Stimulated activated naive CD4-positive, alpha-beta T cell (primary cell): ENCODE measurements at regions not wholly inside any gene's neighbourhood (a gene's known extent, or its start where the extent isn't known, plus 50 kb on each side); places are given as distances from the start of the nearest gene placed in this dataset.

Source experiments
- DNase-seq, 6 experiments: peaks; one replicate each; lab custom pipeline; 2025; lab: John Stamatoyannopoulos, UW

DNA sequence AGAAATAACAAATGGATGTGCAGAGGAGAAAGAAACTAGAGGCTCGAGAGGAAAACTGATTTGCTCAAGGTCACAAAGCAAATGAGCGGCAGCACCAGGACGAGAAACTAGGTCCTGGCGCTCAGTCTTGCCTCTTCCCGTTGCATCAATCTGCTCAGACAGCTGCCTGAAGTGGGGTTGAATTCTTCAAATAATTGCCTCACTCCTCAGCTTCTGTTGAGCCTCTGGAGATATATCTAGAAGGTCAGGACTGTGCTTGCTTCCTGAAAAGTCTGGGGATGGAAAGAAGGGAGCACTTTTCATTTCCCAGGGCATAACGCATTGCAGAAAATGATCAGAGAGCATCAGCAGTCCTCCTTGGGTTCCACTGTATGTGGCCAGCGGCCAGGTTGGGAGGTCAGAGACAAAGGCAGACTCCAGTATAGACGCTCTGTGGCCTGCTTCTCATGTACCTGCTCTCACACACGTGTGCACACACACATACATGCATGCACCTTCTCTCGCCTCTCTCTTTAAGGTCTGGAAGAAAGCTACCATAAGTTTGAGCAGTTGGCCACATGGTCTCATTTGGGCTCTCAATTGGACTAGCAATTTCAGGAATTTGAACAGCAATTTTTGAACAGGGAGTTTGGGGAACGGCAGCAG lies 83.7 kb upstream of the DUSP5 start:
- no peak for DNase-seq

DNA sequence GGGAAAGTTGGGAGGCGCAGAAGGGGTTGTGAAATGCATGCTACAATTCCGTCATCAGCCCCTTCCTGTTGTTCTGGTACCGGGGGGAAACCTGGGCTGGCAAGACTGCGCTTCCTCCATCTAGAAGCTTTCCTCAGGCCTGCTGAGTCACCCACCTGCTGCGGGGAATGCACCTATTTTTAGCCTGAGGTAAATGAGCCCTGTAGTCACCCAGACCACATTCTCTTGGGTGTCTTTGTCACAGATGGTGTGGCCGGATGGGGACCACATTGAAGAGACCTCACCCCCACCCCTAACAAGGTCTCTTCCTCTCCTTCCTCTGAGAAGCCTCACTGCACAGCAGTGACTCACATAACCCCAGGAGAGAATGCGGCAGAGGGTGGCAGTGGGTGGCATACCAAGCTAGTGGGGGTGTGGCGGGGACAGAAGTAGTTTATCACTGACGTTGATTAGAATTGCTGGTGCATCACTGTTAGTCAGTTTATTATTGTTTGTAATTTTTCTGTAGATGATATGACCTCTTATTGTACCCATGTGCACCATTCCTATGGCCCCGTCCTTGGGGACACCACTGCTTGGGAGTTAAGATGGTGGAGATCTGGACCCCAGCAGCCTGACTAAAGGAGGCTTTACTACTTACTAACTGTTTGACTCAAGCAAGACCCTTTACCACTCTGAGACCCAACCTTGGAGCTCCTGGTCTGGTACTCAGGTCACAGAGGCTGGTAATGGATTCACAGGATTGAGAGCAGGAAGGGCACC lies 83.0 kb upstream of the DUSP5 start:
- DNase-seq = peak; percentile 32 to 74 (median 44)

DNA sequence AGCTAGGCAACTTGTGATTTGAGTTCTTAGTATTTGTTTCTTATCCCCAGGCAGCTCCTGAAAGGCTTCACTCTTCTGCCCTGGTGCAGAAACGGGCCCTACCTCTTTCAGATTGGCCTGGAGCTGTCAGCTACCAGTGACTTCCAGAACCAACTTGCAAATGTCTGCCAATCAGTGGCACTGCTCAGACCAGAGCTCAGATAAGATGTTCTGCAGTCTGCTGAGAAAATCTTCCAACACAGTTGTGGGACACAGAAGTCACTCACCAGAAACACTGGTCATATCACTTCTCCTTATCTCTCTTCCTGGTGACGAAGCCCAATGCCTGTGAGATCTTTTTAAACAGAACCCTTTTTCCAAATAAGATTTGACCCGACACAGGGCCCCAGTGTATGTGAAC lies 81.9 kb upstream of the DUSP5 start:
- DNase-seq = no peak

DNA sequence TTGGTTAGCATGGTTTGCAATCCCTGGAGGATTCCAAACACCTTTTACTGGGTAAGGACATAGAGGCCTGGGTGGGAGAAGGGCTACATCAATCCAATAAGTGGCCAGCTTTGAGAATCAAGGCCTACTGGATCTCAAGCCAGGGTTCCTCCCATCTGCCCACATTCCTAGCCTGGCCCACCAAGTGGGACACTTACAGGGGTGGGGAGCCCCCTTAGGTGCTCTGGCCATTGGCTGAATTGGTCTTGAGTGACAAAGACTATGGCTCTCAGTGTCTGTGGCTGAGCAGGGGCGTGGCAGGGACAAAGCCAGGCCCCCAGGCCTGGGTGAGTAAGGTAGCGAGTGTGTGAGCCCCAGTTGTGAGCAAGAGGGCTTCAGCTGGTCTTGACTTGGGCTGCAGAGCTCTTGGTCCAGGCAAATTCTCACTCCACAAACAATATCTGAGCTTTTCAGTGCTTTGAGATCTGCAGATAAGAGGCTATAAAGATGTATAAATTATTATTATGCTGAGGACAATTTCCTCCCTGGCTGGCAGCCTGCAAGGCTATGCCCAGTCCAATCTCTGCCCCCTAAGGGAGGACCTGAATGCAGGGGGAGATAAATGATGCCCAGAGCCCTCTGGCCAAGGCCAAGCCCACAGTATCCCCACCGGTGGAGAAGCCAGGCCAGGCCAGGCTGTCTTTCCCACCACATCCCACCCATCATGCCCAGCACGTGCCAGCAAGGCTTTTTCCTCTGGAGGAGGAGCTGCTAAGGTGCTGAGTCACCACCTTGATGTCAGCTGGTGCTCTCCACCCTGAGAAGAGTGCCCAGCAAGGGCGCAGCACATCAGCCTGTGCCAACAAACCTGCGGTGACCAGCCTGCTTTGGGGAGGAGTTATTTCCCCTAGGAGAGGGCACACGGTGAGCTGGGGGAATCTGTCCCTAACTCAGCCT lies 80.7 kb upstream of the DUSP5 start:
- DNase-seq = no peak

DNA sequence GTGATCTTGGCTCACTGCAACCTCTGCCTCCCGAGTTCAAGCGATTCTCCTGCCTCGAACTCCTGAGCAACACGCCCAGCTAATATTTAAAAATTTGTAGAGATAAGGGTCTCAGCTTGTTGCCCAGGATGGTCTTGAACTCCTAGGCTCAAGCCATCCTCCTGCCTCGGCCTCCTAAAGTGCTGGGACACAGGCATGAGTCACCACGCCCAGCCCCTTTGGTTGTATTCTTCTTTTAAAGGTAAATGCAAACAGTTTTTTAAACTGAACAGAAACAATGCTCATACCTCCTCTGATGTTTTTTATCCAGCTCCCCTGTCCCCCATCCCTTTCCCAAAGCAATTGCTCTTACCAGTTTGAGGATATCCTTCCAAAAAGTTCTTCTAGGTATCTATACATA lies 79.5 kb upstream of the DUSP5 start:
- no peak for DNase-seq

DNA sequence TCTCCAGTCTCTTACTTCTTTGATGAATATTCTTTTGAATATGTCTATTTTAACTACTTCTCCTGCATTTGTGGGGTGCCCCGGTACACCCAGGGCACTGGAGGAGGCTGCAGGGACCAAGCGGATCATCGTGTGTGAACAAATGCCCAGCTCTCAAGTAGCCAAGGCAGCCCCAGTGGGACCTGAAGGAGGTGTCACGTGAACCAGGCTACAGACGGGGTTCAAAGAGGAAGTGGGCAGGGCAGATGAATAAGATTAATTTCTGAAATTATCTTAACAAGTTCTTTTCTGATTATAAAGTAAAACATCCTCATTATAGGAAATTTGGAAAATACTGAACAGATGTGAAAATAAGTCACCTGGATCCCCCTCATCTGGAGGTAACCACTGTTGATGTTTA lies 78.4 kb upstream of the DUSP5 start:
- no peak for DNase-seq

DNA sequence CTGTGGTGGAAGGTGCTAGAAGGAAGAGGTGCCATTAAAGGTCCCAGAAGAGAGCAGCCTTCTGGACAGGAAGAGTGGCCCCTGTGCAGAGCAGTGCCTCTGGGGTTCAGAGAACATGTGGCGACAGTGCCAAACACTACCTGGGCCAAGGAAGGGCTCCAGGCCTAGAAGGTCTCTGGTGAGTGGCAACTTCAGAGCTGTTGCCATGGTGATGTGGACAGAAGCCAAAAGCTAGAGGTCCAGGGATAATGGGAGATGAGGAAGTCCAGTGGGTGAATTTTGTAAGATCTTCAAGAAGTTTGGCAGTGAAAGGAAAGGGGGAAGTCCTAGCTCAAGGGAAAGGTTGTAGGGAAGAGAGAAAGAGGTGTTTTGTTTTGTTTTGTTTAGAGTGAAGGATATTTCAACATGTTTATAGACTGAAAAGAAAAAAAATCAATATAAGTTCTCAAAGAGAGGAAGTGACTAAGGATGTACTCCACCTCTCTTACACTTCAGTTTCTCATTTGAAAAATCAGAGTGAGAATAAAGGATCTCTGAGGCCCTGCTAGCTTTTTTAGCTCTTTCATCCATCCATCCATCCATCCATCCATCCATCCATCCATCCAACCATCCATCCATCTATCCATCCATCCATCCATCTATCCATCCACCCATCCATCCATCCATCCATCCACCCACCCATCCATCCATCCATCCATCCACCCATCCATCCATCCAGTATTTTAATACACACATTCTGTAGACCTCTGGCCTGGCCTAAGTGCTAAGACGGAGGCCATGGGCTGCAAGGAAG lies 77.1 kb upstream of the DUSP5 start:
- DNase-seq = no peak

DNA sequence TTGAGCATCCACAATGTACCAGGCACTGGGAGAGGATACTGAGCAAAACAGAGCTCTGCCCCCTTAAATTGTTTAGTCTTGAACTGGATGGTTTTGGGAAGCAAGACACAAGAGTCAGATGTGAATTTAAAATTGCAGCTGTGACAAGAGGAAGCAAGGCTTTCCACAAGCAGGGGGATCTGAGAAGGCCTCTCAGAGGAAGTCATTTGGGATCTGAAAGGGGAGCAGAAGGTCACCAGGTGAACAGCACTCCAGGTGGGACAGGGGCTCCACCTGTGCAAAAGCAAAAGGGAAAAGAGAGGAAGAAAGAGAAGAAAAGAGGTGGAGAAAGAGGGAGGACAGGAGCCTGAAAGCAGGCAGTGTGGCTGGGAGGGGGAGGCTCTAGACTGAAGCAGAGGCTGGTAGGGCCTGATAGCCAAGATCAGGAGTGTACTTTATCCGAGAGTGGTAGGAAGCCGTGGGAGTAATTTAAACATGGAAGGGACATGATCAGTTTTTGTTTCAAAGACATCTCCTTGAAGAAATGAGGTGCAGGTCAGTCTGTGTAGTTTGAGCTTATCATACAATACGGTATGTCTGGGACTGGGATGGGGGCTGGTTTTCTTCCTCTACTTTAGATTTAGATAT lies 76.1 kb upstream of the DUSP5 start:
- DNase-seq = no peak

DNA sequence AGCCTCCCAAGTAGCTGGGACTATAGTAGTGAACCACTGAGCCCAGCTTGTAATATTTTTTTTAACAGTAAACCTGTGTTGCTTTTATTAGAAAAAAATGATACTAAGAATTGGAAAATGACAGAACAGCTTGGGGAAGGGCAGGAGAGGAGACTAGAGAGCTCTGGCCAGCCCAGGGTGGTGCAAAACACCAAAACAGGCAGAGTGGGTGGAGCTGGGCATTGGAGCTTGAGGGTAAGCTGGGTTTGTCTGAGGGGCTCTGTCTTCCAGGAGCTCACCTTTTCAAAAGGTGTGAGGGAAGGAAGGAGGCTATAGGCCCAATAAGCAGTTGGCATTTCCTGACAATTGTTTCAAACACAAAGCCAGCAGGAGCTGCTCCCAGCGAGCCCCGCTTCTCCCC lies 75.2 kb upstream of the DUSP5 start:
- DNase-seq = no peak

DNA sequence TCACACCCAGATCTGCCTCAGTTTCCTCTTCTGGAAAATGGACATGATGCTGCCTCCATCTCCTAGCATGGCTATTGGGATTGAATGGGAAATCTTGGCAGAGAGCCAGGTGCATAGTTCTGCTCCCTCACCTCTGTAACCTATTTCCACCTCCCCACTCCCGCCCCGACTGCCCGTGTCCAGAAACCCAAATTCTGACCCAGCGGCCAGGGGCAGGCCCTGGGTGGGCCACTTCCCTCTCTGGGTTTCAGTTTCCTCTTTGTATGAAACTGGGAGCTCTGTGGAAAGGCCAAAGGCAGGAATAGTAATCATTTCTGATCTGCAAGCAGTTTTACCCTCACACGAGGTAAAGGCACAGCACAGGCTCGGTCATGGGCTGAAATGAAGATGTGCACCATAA lies 74.1 kb upstream of the DUSP5 start:
- no peak for DNase-seq

DNA sequence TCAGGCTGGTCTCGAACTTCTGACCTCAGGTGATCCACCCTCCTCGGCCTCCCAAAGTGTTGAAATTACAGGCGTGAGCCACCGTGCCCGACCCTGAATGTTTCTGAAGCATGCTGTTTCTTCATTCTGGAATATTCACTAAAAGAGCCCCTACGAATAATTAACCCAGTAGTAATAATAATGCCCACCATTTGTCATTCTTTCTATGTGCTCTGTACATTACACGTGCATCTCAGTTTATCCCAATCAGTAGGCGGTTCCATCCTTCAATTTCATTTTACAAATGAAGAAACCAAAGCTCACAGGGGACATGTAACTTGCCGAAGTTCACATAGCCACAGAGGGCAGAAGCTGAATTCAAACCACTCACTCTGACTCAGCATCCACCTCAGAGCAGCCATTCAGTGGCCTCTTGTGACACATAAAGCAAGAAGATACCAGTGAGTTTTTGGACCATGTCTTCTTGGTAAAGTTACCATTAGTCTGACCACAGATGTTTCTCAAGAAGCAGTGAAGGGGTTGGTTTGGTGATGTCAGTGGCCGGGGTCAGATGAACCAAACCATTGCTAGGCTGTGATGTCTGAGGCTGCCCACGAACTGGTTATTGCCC lies 71.9 kb upstream of the DUSP5 start:
- DNase-seq = no peak

DNA sequence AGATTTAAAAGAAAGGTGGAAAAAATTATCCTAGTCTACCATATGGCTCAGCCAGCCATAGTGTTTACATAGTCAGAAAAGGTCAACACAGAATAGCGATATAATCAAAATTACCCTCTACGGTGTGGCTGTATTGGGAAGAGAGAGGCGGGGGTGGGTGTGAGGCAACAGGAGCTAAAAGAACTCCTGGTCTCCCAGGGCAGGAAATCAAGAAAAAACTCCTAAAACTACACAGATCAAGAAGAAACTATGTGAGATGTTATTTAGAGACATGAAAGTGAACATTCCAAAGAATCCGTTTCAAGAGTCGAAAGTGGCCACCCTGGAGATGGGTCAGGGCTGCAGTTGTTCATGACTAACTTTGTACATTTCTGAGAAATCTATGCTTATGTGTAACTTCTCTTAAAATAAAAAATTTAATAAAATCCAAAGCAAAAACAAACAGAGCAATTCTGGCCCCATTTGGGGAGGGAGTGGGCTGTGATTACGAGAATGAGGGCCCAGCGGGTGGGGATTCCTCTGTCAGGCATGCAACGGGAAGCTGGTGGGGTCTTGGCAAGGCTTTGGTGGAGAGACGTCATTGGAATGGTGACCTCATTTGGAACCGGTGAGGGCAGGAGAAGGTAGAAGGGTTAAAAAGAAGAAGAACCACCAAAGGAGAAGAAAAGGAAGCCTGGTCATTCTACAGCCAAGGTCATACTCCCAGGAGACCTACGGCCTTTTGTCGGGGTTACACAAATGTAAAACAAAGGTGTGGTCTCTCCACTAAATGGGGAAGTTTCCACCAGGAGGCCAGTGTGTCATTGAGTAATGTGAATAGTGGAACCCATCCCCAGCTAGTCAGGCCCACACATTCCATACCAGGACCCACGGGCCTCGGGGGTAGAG lies 71.2 kb upstream of the DUSP5 start:
- no peak for DNase-seq

DNA sequence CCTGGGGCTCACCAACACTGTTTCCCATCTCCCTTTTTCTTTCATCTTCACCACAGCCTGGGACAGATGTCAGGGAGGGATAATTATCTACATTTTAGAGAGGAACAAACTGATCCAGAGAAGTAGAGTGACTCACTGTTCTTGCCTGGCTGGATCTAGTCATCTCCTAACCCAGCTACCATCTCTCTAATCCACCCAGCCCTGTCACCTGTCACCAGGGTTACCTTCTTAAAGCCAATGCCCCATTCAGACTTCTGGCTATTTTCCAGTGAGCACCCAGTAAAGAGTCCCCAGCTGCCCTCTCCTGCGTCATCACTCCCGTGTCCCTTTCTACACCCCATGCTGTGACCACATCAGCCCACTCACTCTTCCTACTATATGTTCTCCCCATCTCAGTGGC lies 68.4 kb upstream of the DUSP5 start:
- no peak for DNase-seq

DNA sequence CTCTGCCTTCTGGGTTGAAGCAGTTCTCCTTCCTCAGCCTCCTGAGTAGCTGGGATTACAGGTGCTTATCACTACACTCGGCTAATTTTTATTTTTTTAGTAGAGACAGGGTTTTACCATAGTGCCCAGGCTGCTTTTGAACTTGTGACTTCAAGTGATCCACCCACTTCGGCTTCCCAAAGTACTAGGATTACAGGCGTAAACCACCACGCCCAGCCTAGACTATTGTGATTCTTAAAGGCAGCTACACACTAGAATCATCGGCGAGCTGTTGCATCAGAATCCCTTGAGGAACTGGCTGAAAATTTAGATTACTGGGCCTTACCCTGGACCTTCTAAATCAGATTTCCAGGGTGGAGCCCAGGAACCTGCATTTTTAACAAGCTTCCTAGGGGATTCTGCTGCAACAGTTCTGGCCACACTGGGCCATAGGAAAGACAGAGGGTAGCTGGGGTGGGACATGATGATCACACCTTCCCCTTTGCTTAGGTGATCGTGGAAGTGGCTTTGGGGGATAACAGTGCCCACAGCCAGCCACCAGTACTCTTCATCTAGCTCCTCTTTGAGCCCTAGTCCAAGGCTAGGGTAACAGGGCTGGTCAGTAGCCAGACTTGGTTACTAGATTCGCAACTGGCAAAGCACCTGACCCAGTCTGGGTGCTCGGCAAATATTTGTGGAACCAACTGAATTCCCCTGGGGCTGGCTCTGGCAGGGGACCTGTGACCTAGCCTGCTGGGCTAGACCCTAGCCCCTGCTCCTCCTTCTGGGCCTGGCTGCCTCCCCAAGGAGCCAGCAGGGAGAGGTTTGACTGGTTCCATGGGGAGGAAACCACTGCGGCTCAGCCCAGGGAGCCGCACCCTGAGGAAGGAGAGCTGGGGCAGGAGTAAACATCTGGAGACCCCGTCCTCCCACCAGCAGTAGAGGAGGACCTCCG lies 67.1 kb upstream of the DUSP5 start:
- DNase-seq = no peak

DNA sequence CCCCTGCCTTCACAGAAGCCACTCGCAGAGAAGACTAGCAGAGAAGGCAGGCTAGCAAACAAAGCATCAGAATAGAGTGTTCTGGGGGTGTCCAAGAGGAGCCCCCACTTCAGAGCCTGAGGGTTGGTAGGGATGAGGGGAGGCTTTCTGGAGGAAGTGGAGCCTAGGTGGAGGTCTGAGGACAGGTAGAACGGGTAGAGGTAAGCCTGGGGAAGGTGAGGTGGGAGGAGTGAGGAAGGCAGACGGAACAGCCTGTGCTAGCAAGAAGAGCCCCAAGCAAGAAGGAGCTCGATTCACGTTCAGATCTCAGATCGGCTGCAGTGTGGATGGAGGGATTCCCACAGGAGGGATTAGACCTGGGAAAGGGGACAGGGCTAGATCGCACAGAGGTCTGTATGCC lies 66.0 kb upstream of the DUSP5 start:
- DNase-seq = no peak

DNA sequence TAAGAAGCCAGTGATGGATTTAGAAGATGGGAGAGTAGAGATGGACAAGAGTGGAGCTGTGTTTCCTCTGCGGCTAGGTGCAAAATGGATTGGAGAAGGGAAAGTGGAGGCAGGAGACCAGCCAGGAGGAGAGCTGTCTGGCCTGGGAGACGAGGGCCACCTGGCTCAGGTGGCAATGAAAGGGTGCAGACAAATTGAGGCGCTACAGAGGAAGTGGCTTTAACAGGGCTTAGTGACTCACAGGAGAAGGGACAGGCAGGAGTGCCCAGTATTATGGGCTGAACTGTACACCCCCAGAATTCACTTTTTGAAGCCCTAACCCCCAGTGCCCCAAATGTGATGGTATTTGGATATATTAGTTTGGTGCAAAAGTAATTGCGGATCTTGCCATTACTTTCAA lies 65.6 kb upstream of the DUSP5 start:
- DNase-seq = no peak

DNA sequence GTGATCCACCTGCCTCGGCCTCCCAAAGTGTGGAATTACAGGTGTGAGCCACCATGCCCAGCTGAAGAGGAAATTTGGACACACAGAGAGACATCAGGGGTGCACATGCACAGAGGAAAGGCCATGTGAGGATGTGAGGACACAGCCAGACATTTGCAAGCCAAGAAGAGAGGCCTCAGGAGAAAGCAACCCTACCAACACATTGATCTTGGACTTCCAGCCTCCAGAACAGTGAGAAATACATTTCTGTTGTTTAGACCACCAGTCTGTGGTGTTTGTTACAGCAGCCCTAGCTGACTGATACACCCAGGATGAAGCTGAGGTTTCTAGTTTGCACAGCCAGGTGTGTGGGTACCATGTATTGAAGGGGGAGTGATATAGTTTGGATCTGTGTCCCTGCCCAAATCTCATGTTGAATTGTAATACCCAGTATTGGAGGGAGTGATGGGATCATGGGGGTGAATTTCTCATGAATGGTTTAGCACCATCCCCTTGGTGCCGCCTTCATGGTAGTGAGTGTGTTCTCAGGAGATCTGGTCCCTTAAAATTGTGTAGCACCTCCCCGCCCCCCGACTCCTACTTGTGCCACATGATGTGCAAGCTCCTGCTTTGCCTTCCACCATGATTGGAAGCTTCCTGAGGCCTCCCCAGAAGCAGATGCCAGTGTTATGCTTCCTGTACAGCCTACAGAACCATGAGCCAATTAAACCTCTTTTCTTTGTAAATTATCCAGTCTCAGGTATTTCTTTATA lies 64.7 kb upstream of the DUSP5 start:
- no peak for DNase-seq

DNA sequence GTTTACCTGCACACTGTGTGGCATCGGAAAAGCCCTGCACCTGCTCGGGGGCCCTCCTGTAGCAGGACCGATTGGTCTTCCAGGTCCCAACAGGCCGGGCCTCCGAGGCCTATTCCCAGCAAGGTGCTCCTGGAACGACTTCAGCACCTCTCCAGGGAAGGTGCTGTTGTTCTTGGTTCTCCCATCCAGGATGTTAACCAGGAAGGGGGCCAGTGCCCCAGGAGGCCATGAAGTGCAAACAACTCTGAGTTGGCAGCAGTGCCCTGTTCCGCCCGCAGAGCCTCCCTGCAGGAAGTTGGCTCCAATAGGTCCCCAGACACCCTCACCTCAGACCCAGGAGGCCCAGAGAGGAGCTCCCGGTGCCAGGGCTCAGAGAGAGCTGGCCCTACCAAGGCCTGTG lies 64.0 kb upstream of the DUSP5 start:
- DNase-seq = no peak
